HG03575 (cell line): ENCODE measurements at regions not wholly inside any gene's neighbourhood (a gene's known extent, or its start where the extent isn't known, plus 50 kb on each side); places are given as distances from the start of the nearest gene placed in this dataset.

Experiments used
- ATAC-seq: cut with Tn5 transposase; IDR thresholded peaks from one replicate; pipeline ENCODE4 v1.9.1; 2021; ENCODE audit not compliant: unreplicated experiment, insufficient number of reproducible peaks, low FRiP score; ENCODE audit errors: extremely low read depth

- ATAC-seq, result no peak
Measured at GRCh38 chrX:6666624-6667023, 131.7 kb upstream of the VCX3A start.

- ATAC-seq, result no peak
Measured at GRCh38 chrX:6661736-6662135, 126.8 kb upstream of the VCX3A start.

GRCh38 chrX:6660567-6661264 is 125.8 kb upstream of the VCX3A start:
- ATAC-seq, result no peak

GRCh38 chrX:6645216-6645615 is 110.3 kb upstream of the VCX3A start:
- ATAC-seq, result no peak

- no peak for ATAC-seq
Measured at GRCh38 chrX:6644411-6644810, 109.5 kb upstream of the VCX3A start.

GRCh38 chrX:6640727-6641126 is 105.8 kb upstream of the VCX3A start:
- ATAC-seq, result no peak

GRCh38 chrX:6614506-6614905 is 79.6 kb upstream of the VCX3A start:
- no peak for ATAC-seq

- no peak for ATAC-seq
Measured at GRCh38 chrX:6599230-6599860, 64.4 kb upstream of the VCX3A start.
